GM20431 (cell line): ENCODE measurements at regions not wholly inside any gene's neighbourhood (a gene's known extent, or its start where the extent isn't known, plus 50 kb on each side); places are given as distances from the start of the nearest gene placed in this dataset.

Experiments used
- in situ Hi-C: fragments of 300-500 bp; cut with MseI, MboI; formaldehyde crosslinking; loops from one replicate; pipeline ENCODE4 v1.15.0; 2020; ENCODE audit warnings: low sequenced_read_pairs; ENCODE audit not compliant: unreplicated experiment

- in situ Hi-C loops = no loop called here
Observed at GRCh38 chr10:58932126-58932525, 244.3 kb upstream of the PHYHIPL start.

GRCh38 chr10:58932577-58933314 is 243.7 kb upstream of the PHYHIPL start:
- in situ Hi-C loops = no loop called here

- in situ Hi-C loops = no loop called here
Observed at GRCh38 chr10:58936364-58936763, 240.1 kb upstream of the PHYHIPL start.

GRCh38 chr10:58937423-58937822 is 239.0 kb upstream of the PHYHIPL start:
- in situ Hi-C loops = no loop called here

GRCh38 chr10:58942724-58943123 is 233.7 kb upstream of the PHYHIPL start:
- in situ Hi-C loops = no loop called here

- in situ Hi-C loops = no loop called here
Observed at GRCh38 chr10:58943256-58943890, 233.1 kb upstream of the PHYHIPL start.

- in situ Hi-C loops = no loop called here
Observed at GRCh38 chr10:58943960-58944359, 232.5 kb upstream of the PHYHIPL start.

GRCh38 chr10:58948303-58948702 is 228.1 kb upstream of the PHYHIPL start:
- in situ Hi-C loops = no loop called here

GRCh38 chr10:58950618-58951017 is 225.8 kb upstream of the PHYHIPL start:
- in situ Hi-C loops = loop anchor here (25.0 kb wide), 1 partner anchor 662 kb away; no protein-coding TSS in a partner anchor

- in situ Hi-C loops = loop anchor here (25.0 kb wide), 1 partner anchor 661 kb away; no protein-coding TSS in a partner anchor
Observed at GRCh38 chr10:58951087-58951486, 225.4 kb upstream of the PHYHIPL start.

GRCh38 chr10:58951746-58952145 is 224.7 kb upstream of the PHYHIPL start:
- in situ Hi-C loops = loop anchor here (25.0 kb wide), 1 partner anchor 661 kb away; no protein-coding TSS in a partner anchor

GRCh38 chr10:58952162-58952601 is 224.3 kb upstream of the PHYHIPL start:
- in situ Hi-C loops = loop anchor here (25.0 kb wide), 1 partner anchor 660 kb away; no protein-coding TSS in a partner anchor

GRCh38 chr10:58952747-58953466 is 223.5 kb upstream of the PHYHIPL start:
- in situ Hi-C loops = loop anchor here (25.0 kb wide), 1 partner anchor 659 kb away; no protein-coding TSS in a partner anchor

GRCh38 chr10:58954178-58954577 is 222.3 kb upstream of the PHYHIPL start:
- in situ Hi-C loops = loop anchor here (25.0 kb wide), 1 partner anchor 658 kb away; no protein-coding TSS in a partner anchor

GRCh38 chr10:58955615-58956014 is 220.8 kb upstream of the PHYHIPL start:
- in situ Hi-C loops = loop anchor here (25.0 kb wide), 1 partner anchor 657 kb away; no protein-coding TSS in a partner anchor

- in situ Hi-C loops = loop anchor here (25.0 kb wide), 1 partner anchor 655 kb away; no protein-coding TSS in a partner anchor
Observed at GRCh38 chr10:58956926-58957325, 219.5 kb upstream of the PHYHIPL start.

- in situ Hi-C loops = loop anchor here (25.0 kb wide), 1 partner anchor 655 kb away; no protein-coding TSS in a partner anchor
Observed at GRCh38 chr10:58957517-58957916, 218.9 kb upstream of the PHYHIPL start.

GRCh38 chr10:58963101-58963534 is 213.3 kb upstream of the PHYHIPL start:
- in situ Hi-C loops = loop anchor here (25.0 kb wide), 1 partner anchor 649 kb away; no protein-coding TSS in a partner anchor

- in situ Hi-C loops = loop anchor here (25.0 kb wide), 1 partner anchor 649 kb away; no protein-coding TSS in a partner anchor
Observed at GRCh38 chr10:58963723-58964124, 212.7 kb upstream of the PHYHIPL start.

GRCh38 chr10:58965855-58966254 is 210.6 kb upstream of the PHYHIPL start:
- in situ Hi-C loops = loop anchor here (25.0 kb wide), 1 partner anchor 646 kb away; no protein-coding TSS in a partner anchor
